NCI-H510A (cell line): ENCODE measurements at regions not wholly inside any gene's neighbourhood (a gene's known extent, or its start where the extent isn't known, plus 50 kb on each side); places are given as distances from the start of the nearest gene placed in this dataset.

ENCODE experiments used
- DNase-seq: peaks from one replicate; lab custom pipeline; 2025; lab: John Stamatoyannopoulos, UW

DNA sequence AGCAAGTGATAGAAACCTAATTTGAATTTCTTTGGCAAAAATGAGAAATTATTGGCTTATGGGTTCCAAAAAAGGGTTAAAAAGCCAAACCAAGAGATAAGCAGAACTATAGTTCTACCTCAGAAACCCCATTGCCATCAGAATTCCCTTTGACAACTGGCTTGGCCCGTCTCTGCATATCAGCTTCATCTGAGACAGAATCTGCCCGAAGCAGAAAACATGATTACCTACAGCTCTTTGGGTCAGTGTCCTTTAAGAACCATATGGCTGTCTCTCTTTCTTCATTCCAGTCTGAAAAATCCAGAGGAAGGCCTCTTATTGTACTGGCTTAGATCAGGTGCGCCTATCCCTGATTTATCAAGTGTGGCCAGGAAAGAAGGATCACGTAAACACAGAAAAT, 49.8 kb upstream of the AGPS start:
- DNase-seq: no peak
